ENCODE measurements at regions not wholly inside any gene's neighbourhood (a gene's known extent, or its start where the extent isn't known, plus 50 kb on each side); places are given as distances from the start of the nearest gene placed in this dataset.

DNA sequence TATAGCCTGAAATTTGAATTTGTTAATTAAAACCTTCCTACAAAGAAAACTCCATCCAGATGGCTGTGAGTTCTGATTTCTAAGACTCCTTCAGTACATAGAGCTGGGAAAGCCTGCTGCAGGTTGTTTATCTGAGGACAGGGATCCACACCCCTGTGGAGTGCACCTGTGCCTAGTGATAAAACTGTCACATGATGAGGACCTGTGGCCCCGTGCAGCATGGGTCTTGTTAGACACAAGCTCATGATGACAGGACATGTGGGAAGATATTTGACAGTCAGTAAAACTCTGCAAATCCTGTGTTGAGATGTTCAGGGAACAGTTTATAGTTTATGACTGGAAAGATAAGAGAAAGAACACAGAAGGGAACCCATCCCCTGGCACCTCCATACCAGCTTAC, 133.2 kb upstream of the TMEM18 start:
- Histone ChIP-seq H3K36me3 (ENCODE audit: low read depth) (no peaks in the 10 kb centered on the region), H3F3A (ENCODE audit: insufficient read depth, low read depth) (no peaks in the 10 kb centered on the region), H3K79me2 (ENCODE audit: low read depth) (no peaks in the 10 kb centered on the region), H3K4me3 (no peak overlapping the region), H3K9me3 (ENCODE audit: insufficient read depth, low read depth) (no peaks in the 10 kb centered on the region), H3K4me2 (no peak overlapping the region), H3K9me2 (ENCODE audit: insufficient read depth) (no peaks in the 10 kb centered on the region; the same call in 1 of the 2 replicates), H2AFZ (no peak overlapping the region), H3K27ac (no peak overlapping the region), H3K27me3 (ENCODE audit: insufficient read depth, low read depth) (peaks cover 54% of the 10 kb centered on the region), H4K20me1 (ENCODE audit: insufficient read depth) (no peaks in the 10 kb centered on the region), H3K4me1 (replicated peaks; ENCODE audit: insufficient read depth) (no peaks in the 10 kb centered on the region)
- no peak for DNase-seq
- ChIA-PET POLR2A (ENCODE audit: unreplicated experiment) (no interaction called here), CTCF (no interaction called here)
- BruUV-seq (replicated peaks) = no TSS peak
- intact Hi-C loops (cut with micrococcal nuclease; ENCODE audit: unreplicated experiment) = no loop called here
- TF ChIP-seq, protein P1, sequence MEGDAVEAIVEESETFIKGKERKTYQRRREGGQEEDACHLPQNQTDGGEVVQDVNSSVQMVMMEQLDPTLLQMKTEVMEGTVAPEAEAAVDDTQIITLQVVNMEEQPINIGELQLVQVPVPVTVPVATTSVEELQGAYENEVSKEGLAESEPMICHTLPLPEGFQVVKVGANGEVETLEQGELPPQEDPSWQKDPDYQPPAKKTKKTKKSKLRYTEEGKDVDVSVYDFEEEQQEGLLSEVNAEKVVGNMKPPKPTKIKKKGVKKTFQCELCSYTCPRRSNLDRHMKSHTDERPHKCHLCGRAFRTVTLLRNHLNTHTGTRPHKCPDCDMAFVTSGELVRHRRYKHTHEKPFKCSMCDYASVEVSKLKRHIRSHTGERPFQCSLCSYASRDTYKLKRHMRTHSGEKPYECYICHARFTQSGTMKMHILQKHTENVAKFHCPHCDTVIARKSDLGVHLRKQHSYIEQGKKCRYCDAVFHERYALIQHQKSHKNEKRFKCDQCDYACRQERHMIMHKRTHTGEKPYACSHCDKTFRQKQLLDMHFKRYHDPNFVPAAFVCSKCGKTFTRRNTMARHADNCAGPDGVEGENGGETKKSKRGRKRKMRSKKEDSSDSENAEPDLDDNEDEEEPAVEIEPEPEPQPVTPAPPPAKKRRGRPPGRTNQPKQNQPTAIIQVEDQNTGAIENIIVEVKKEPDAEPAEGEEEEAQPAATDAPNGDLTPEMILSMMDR (conservative IDR thresholded peaks at IDR 0.05) = no peak
- TF ChIP-seq EZH2 (IDR thresholded peaks at IDR 0.05; ENCODE audit: low read depth) = no peak

DNA sequence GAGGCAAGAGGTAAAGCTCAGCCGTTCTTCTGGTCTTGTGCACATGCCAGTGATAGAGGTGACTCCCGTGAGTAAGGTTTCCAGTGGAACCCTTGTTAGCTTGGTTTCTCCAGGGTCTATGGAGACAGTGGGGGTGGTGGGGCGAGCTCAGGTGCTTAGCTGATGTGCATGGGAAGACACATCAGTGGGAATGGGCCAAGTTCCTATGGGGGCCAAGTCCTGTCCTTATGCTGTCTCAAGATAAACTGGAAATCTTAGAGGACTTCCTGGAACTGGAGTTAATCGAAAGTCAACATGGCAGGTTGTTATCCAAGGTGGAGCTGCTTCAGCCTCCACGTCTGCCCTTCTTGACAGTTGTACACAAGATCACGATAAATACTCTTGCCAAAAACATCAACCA, 130.1 kb upstream of the TMEM18 start:
- ChIA-PET CTCF (no interaction called here), POLR2A (ENCODE audit: unreplicated experiment) (no interaction called here)
- no peak for TF ChIP-seq EZH2 (IDR thresholded peaks at IDR 0.05; ENCODE audit: low read depth)
- TF ChIP-seq, protein P1 (conservative IDR thresholded peaks at IDR 0.05) = no peak

DNA sequence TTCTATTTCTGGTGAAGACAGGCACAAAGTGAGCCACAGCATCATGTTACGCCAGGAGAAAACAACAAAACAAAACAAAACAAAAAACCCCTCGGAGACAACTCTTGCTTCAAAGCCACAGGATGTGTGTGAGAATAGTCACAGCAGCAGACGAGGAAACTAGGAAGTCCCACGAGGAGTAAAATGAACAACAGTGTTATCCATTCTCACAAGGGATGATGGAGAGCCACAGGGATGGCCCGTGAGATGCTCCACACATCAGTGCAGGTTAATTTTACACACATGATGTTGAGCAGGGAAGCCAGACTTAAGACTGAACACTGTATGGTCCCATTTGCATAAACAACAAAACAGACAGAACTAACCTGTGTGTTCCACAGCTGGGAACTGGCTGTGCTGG, 128.5 kb upstream of the TMEM18 start:
- Histone ChIP-seq H3K4me2 (no peak overlapping the region), H3F3A (ENCODE audit: insufficient read depth, low read depth) (no peaks in the 10 kb centered on the region), H3K79me2 (ENCODE audit: low read depth) (no peaks in the 10 kb centered on the region), H3K9me3 (ENCODE audit: insufficient read depth, low read depth) (no peaks in the 10 kb centered on the region), H3K36me3 (ENCODE audit: low read depth) (no peaks in the 10 kb centered on the region), H3K4me3 (no peak overlapping the region), H3K27me3 (ENCODE audit: insufficient read depth, low read depth) (peaks cover 17% of the 10 kb centered on the region), H4K20me1 (ENCODE audit: insufficient read depth) (no peaks in the 10 kb centered on the region), H3K9me2 (ENCODE audit: insufficient read depth) (no peaks in the 10 kb centered on the region; the same call in 1 of the 2 replicates), H2AFZ (no peak overlapping the region), H3K27ac (no peak overlapping the region), H3K4me1 (replicated peaks; ENCODE audit: insufficient read depth) (no peaks in the 10 kb centered on the region)
- no peak for DNase-seq
- TF ChIP-seq, protein P1 (conservative IDR thresholded peaks at IDR 0.05) = no peak
- TF ChIP-seq EZH2 (IDR thresholded peaks at IDR 0.05; ENCODE audit: low read depth) = no peak
- intact Hi-C loops (cut with micrococcal nuclease; ENCODE audit: unreplicated experiment) = no loop called here
- POLR2A ChIA-PET (ENCODE audit: unreplicated experiment) = no interaction called here
- CTCF ChIA-PET = no interaction called here
- no TSS peak for BruUV-seq (replicated peaks)

More for the DNA sequence above, 130.1 kb upstream of the TMEM18 start:
- H3K9me3 ChIP-seq (ENCODE audit: insufficient read depth, low read depth) = no peaks in the 10 kb centered on the region
- H3K27me3 ChIP-seq (ENCODE audit: insufficient read depth, low read depth) = peaks cover 26% of the 10 kb centered on the region
- BruUV-seq (replicated peaks) = no TSS peak
- H3K79me2 ChIP-seq (ENCODE audit: low read depth) = no peaks in the 10 kb centered on the region
- H2AFZ ChIP-seq = no peak overlapping the region
- no peak overlapping the region for H3K27ac ChIP-seq
- no peak overlapping the region for H3K4me3 ChIP-seq
- H3K4me1 ChIP-seq (replicated peaks; ENCODE audit: insufficient read depth) = no peaks in the 10 kb centered on the region
- no peaks in the 10 kb centered on the region for H4K20me1 ChIP-seq (ENCODE audit: insufficient read depth)
- no peak for DNase-seq
- H3K9me2 ChIP-seq (ENCODE audit: insufficient read depth) = no peaks in the 10 kb centered on the region; the same call in 1 of the 2 replicates
- intact Hi-C loops (cut with micrococcal nuclease; ENCODE audit: unreplicated experiment) = no loop called here
- H3K36me3 ChIP-seq (ENCODE audit: low read depth) = no peaks in the 10 kb centered on the region
- H3F3A ChIP-seq (ENCODE audit: insufficient read depth, low read depth) = no peaks in the 10 kb centered on the region
- H3K4me2 ChIP-seq = no peak overlapping the region
